GM19351 (cell line): ENCODE measurements at regions not wholly inside any gene's neighbourhood (a gene's known extent, or its start where the extent isn't known, plus 50 kb on each side); places are given as distances from the start of the nearest gene placed in this dataset.
"Not testable (repeated sequence)": the region's sequence is repeated elsewhere in the genome, so short reads cannot be mapped to it uniquely, and the experiment has no call there.

Source experiments
- ATAC-seq: cut with Tn5 transposase; IDR thresholded peaks from one replicate; pipeline ENCODE4 v1.9.1; 2021; ENCODE audit warnings: mild to moderate bottlenecking, moderate library complexity; ENCODE audit not compliant: unreplicated experiment

- ATAC-seq, result no peak
Observed at GRCh38 chr21:33994373-33994772, 78.8 kb upstream of the ATP5PO start.

DNA sequence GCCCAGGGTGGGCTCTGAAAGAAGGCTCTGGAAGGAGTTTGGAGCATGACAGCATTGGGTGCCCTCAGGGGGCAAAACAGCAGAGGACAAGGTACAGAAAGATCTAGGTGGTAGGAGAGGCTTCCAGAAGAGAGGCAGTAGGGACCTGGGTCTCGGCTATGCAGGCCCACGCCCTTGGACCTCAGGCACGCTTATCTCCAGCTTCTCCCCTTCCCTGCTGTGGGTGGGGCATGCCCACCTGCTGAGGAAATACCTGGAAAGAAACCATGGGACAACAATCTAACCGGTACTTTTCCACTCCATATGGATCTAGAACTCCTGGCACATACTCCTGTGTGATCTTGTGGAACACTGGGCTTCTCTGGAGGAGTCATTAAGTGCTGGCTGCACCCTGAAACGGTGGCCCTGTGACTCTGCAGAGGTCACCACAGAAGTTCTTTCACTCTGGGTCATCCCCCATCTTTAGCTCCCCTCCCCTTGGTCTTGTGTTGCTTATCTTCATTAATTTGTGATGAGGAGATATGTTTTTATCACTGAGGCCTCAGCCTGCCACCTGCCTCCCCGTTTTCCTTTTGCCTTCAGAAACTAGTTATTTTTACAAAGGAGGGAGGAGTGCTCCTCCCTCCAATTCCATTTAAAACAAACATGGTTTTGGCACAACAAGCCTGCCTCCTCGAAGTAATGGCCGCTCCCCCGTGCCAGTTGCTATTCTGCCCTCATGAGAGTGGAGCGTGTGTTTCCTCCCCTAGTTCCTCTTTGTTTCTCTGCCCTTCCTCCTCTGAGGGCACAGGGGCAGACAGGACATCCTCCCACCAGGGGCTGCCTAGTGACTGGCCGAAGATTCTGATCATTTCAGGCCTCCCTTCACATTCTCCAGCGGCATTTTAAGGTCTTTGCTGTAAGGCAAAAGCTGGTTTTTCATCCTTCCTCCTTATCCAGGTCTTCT is 78.0 kb upstream of the ATP5PO start:
- no peak for ATAC-seq

DNA sequence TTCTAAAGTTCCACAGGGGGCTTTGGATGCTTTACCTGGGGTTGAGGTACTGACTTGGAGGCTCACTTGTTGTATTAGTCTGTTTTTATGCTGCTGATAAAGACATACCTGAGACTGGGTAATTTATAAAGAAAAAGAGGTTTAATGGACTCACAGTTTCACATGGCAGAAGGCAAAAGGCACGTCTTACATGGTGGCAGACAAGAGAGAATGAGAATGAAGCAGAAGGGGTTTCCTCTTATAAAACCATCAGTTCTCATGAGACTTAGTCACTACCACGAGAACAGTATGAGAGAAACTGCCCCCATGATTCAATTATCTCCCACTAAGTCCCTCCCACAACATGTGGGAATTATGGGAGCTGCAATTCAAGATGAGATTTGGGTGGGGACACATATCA is 76.8 kb upstream of the ATP5PO start:
- ATAC-seq, result not testable (repeated sequence)

- ATAC-seq, result no peak
Observed at GRCh38 chr21:33991133-33991532, 75.5 kb upstream of the ATP5PO start.

DNA sequence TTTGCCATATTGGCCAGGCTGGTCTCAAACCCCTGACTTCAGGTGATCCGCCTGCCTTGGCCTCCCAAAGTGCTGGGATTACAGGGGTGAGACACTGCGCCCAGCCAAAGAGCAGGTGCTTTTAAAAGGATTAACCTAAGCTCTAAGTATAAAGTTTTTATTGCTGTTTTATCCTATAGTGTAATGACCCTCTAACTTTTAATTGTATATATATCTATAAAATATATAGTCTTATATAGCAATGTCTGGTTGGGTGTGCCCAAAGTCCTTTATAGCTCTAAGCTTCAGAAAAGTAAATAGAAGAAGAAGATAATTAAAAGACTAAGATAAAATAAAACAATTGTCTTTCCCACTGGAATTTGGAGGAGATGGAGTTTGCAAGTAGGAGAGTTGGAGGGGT is 73.8 kb upstream of the ATP5PO start:
- ATAC-seq, result no peak

DNA sequence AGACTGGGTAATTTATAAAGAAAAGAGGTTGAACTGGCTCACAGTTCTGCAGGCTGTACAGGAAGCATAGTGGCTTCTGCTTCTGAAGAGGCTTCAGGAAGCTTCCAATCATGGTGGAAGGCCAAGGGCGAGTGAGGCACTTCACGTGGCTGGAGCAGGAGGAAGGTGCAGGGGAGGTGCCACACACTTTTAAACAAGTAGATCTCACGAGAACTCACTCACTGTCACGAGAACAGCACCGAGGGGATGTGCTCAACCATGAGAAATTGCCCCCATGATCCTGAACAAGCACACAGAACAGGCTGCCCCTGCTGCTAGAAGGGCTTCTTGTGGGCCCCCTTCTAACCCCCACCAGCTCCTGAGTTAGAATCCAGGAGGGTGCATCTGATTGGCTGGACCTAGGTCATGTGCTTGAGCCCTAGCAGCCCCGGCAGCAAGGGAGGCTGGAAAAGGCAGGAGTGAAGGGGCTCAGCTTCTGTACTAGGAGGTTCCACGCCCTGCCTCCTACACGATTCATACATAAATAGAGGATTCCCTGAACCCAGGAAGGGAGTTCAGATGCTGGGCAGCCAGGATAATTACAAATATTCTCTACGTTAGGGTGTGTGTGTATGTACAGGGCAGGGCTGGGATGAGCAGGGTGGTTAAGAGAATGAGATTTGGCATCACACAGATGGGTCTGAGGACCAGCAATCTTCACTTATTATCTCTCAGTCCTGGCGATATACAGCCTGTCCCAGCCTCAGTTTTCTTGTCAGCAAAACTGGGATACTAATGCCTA is 72.8 kb upstream of the ATP5PO start:
- ATAC-seq, result no peak

DNA sequence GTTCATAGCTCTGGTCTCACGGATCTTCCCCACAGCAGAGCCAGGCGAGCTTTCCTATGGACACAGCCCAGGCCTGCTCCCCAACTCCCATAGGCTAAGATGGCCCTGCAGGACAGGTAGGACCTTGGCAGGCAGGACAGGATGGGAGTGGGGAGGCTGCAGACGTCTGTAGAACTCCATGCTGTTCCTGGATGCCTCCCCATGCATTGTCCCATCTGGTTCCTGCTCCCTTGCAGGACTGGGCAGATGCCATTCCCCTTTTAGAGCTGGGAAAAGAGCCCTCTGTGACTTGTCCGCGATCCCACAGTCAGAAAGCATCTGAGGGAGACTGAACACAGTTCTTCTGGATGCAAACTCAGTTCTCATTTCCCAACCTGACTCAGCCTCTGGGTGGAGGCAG is 71.9 kb upstream of the ATP5PO start:
- no peak for ATAC-seq

DNA sequence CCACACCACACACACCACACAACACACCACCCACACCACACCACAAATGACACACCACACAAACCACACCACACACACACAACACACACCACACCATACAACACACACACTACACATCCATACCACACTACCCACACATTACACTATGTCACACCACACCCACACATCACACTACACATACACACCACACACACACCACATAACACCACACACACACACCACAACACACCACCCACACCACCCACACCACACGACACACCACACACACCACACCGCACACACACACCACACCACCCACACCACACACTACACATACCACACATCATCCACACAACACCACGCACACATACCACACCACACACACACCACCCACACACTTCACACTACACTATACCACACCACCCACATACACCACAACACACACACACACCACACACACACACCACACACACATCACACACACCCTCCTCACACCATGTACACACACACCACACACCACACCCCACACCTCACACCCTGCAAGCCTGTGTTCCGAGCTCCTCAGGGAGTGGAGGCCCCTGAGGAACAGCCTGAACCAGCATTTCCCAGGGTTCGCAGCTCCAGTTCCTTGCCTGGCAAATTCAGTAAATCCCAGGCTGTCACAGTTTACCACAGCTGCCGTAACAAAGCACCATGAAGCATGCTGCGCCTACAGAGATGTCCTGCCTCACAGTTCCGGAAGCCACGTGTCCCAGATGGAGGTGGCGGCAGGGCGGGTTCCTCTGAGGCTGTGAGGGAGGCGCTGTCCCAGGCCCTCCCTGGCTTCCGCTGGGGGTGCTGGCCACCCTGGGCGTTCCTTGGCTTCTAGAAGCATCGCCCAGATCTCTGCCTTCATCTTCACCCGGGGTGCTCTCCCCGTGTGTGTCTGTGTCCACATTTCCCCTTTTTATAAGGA is 69.8 kb upstream of the ATP5PO start:
- ATAC-seq, result no peak

DNA sequence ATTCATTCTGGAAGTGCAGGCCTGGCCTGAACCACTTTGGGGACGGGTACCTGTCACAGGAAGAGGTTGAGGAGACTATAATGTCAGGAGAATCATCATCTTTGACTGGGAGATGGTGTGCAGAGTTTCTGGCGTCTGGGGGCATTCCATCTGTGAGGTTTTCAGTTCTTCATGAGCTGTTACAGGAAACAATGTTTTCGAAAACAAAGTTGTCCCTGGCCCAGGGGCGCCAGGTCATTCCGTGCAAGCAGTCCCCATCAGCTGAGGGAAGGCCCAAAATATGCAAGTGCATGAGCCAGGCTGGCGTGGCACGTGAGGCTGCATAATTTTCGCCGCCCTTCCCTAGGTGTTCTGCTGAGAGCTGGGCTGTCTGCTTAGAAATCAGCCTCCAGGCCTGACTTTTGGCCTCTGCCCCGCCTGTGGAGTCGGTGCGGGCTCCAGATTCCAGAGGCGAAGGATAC is 68.4 kb upstream of the ATP5PO start:
- ATAC-seq, result no peak

DNA sequence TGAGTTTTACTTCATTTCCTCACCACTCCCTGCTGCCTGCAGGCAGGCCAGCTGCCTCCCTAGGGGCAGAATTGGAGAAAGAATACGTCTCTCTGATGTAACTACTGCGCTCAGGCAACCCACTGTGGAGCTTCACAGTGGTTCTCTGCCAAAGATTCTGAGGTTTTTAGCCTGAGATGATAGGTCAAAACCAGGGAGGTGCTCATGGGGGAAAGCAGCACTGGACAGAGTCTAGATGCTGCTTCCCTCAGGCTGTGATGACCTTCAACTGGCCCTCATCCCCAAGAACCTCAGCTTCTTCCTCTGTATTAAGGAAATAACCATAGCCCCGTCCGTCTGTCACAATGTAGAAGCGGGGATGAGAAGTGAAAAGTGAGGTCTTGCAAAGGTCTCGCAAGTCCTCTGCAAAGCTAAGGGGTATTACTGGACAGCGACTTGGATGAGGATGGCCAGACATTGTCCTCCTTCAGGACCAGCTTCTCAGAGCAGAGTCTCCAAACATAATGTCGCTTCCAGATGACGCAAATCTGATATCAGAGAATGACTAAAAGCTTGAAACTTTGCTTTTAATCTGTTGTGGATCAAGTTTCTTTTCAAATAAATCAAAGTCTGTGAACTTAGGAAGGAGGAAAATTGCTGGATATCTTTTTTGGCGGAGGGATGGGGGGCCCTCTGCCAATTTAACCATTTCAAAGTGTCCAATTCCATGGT is 65.9 kb upstream of the ATP5PO start:
- ATAC-seq, result no peak

- no peak for ATAC-seq
Observed at GRCh38 chr21:33980276-33980916, 64.8 kb upstream of the ATP5PO start.

DNA sequence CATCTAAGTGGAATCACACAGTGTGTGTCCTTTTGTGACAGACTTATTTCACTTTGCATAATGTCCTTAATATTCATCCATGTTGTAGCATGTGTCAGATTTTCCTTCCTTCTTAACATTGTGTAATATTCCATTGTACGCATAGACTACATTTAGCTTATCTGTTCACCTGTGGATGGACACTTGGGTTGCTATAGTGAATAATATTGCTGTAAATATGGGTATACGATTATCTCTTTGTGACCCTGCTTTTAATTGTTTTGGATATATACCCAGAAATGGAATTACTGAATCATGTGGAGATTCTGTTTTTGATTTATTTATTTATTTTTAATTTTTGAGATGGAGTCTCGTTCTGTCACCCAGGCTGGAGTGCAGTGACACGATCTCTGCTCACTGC is 63.0 kb upstream of the ATP5PO start:
- ATAC-seq, result no peak

DNA sequence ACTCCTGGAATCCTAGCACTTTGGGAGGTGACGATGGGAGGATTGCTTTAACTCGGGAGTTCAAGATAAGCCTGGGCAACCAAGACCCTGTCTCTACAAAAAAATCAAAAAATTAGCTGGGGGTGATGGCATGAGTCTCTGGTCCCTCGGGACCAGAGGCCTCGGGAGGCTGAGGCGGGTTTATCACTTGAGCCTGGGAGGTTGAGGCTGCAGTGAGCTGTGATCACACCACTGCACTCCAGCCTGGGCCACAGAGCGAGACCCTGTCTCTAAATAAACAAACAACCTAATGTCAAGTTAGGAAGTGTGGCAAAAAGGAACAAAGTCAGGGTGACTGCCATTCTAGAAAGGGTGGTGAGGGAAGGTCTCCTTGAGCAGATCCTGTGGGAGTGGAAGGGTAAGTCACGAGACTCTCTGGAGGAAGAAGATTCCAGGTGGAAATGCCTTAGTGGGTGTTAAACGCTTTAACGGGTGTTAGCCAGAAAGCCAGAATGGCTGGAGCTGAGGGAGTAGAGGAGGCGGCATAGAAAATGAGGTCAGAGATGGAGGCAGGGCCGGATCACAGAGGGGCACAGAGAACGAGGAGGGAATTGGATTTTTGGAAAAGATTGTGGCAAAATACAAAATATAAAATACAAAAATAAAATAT is 62.2 kb upstream of the ATP5PO start:
- no peak for ATAC-seq

DNA sequence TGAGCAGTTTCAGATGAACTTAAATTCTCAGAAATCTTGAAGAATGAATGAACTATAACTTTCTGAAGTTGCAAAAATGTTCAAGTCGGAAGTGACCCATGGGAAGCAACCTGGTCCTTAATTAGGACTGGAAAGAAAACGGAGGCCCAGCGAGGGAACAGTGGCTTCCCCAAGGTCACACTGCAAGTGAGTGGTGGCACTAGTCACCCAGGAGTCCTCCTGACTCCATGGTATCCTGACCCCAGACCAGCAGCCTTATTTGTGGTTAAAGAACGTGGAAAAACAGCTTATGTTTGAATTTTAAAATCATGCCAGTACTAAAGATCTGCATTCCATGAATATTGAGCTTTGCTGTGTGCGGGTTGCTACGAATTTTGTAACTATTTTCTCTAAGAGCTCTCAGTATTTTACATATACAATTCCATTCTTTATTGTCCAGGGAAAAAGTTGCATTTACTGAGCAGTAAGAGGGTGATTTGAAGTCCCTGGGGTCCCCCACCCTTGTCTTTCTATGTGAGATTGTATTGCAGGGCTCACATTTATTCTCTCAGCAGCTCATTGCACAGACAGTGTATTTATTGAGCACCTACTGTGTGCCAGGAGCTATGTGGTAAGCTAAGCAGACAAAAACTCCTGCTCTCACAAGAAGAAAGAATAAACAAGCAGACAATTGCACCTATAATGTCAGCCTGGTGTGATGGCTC is 61.6 kb upstream of the ATP5PO start:
- ATAC-seq, result no peak

DNA sequence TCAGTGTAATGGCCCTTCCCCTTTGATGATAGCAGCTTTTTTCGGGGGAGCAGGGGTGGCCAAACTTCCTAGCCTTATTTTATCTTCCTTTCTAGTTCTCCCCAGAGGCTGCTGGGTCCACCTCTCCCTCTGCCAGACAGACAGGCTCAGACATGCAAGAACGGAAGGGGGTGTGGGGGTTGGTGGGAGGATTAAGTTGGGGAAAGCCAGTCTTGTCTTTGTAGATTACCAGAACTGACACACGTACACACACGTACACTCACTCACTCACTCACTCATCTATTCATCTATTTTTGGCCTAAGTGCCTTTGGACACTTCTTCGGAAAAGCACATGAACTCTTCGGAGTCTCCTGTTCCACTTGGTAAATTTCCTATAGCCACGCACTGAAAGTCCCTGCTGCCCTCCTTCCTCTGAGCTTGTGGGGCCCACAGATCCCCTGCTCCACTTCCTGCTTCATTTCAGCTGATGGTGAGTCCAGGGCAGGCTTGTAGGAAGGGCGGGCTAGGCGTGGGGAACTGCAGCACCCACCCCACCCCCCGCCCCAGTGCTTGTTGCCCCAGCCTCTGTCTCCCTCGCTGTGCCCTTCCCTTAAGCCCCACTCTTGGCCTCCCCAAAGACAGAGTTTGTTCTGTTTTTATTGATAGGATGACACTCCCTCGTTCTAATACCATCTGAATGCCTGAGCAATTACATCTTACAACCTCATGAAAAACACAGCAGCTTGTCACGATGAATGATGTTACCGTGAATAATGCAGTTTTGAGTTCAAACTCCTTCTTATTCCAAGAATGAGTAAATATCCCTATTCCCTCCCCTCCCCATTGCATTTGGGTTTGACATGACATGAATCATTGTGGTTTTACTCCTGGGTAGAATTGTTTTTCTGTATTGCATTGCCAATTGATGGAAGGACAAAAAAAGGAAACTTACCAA is 60.7 kb upstream of the ATP5PO start:
- ATAC-seq, result peak; percentile 44

DNA sequence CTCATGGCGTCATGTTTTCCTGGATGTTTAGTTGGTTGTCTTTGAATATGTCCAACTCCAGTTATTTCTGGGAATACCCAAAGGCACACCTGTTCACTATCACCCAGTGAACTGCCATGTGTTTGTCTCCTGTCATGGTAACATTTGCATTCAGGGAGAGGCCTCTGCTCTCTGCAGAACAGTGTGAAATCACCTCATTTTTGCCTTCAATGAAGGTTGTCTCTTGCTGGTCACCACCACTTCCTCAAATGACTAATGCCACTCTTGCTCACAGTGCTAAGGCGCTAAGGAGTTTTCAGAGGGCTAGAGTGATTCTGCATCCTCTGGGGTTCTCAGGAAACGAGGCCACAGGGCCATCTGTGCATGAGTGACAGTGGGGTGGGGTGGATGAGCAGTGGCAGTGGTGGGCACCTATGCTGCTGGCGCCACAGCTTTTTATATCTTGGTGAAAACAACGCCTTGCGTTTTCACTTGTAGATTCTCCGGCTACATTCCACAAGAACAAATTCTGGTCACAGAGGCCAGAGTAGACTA is 60.0 kb upstream of the ATP5PO start:
- ATAC-seq, result peak; percentile 83
